CD14-positive monocyte (primary cell): ENCODE measurements at regions not wholly inside any gene's neighbourhood (a gene's known extent, or its start where the extent isn't known, plus 50 kb on each side); places are given as distances from the start of the nearest gene placed in this dataset.

Experiments
- DNase-seq, 3 donors: peaks; one replicate each; pipeline ENCODE4 v3.0.0-alpha.2; 2011 to 2022
- H2AFZ ChIP-seq: 2 replicates; pipeline ENCODE4 v1.6.0; 2012; ENCODE audit warnings: mild to moderate bottlenecking, low read depth, low read length, inconsistent platforms; ENCODE audit not compliant: insufficient read depth, poor library complexity, severe bottlenecking
- H3K27ac ChIP-seq, 2 donors: 1 replicate in 1 of 2; 2 replicates in 1 of 2; pipeline ENCODE4 v1.5.1; 2012 to 2013; ENCODE audit warnings: low read length in 2 of 2, control low read depth in 1 of 2, inconsistent platforms in 1 of 2, low read depth in 1 of 2, mild to moderate bottlenecking in 1 of 2
- H3K27me3 ChIP-seq, 2 donors: one replicate each; pipeline versions ENCODE4 v1.6.0 to v1.6.1; 2011 to 2013; ENCODE audit warnings: low read length in 2 of 2; ENCODE audit not compliant: control insufficient read depth in 2 of 2, insufficient read depth in 2 of 2
- H3K36me3 ChIP-seq, 2 donors: replicated peaks in 1 of 2; 1 replicate in 1 of 2; 2 replicates in 1 of 2; pipeline versions ENCODE4 v1.5.1 to v1.6.1; 2012 to 2013; ENCODE audit warnings: low read length in 2 of 2, control low read depth in 1 of 2, inconsistent platforms in 1 of 2, mild to moderate bottlenecking in 1 of 2; ENCODE audit not compliant: insufficient read depth in 2 of 2, control insufficient read depth in 1 of 2
- H3K4me1 ChIP-seq, 2 donors: 1 replicate in 1 of 2; 2 replicates in 1 of 2; pipeline versions ENCODE4 v1.5.1 to v1.6.1; 2012 to 2013; ENCODE audit warnings: low read length in 2 of 2, control low read depth in 1 of 2, inconsistent platforms in 1 of 2, mild to moderate bottlenecking in 1 of 2, moderate library complexity in 1 of 2; ENCODE audit not compliant: insufficient read depth in 2 of 2, control insufficient read depth in 1 of 2
- H3K4me2 ChIP-seq: replicated peaks from 2 replicates; pipeline ENCODE3; 2012; ENCODE audit warnings: low read length, moderate library complexity, mild to moderate bottlenecking; ENCODE audit not compliant: poor library complexity, severe bottlenecking; ENCODE audit errors: extremely low read depth
- H3K4me3 ChIP-seq, 3 experiments: fragments of 200-600 bp in 1 of 3; sonication (generic) in 1 of 3; replicated peaks in 1 of 3; 1 replicate in 2 of 3; 2 replicates in 1 of 3; pipeline ENCODE4 v1.5.1; 2011 to 2013; ENCODE audit warnings: low read length in 3 of 3, mild to moderate bottlenecking in 3 of 3, control low read depth in 2 of 3, low read depth in 2 of 3, inconsistent platforms in 1 of 3, moderate library complexity in 1 of 3
- H3K79me2 ChIP-seq: 2 replicates; pipeline ENCODE4 v1.6.0; 2012; ENCODE audit warnings: mild to moderate bottlenecking, control low read depth, inconsistent platforms, low read length, moderate library complexity; ENCODE audit not compliant: insufficient read depth
- H3K9ac ChIP-seq: 2 replicates; pipeline ENCODE4 v1.6.0; 2017; ENCODE audit warnings: low read length, mild to moderate bottlenecking; ENCODE audit not compliant: insufficient read depth, poor library complexity, severe bottlenecking
- H3K9me3 ChIP-seq, 2 donors: replicated peaks in 1 of 2; 1 replicate in 1 of 2; 2 replicates in 1 of 2; pipeline versions ENCODE4 v1.5.1 to v1.6.1; 2012 to 2013; ENCODE audit warnings: low read length in 2 of 2, control low read depth in 1 of 2; ENCODE audit not compliant: control insufficient read depth in 1 of 2, insufficient read depth in 1 of 2
- H4K20me1 ChIP-seq: 2 replicates; pipeline ENCODE4 v1.6.0; 2012; ENCODE audit warnings: mild to moderate bottlenecking, low read length, control low read depth, moderate library complexity; ENCODE audit not compliant: insufficient read depth
- H3K27ac Mint-ChIP-seq, 7 donors: one replicate each; pipeline ENCODE4 v1.8.0; 2020; ENCODE audit warnings: mild to moderate bottlenecking in 7 of 7, mixed read lengths in 7 of 7, moderate library complexity in 6 of 7, inconsistent platforms in 2 of 7
- H3K27me3 Mint-ChIP-seq, 3 donors: one replicate each; pipeline ENCODE4 v1.8.0; 2021 to 2022; ENCODE audit warnings: low read depth in 3 of 3, mild to moderate bottlenecking in 3 of 3, mixed read lengths in 3 of 3, moderate library complexity in 3 of 3, inconsistent platforms in 1 of 3
- H3K36me3 Mint-ChIP-seq, 2 donors: one replicate each; pipeline ENCODE4 v1.8.0; 2020; ENCODE audit warnings: mixed read lengths in 2 of 2, inconsistent platforms in 1 of 2, mild to moderate bottlenecking in 1 of 2
- H3K4me1 Mint-ChIP-seq: one replicate; pipeline ENCODE4 v1.8.0; 2020; ENCODE audit warnings: mild to moderate bottlenecking, mixed read lengths
- H3K4me3 Mint-ChIP-seq, 2 donors: one replicate each; pipeline ENCODE4 v1.8.0; 2020; ENCODE audit warnings: mild to moderate bottlenecking in 2 of 2, mixed read lengths in 2 of 2, moderate library complexity in 1 of 2
- H3K9me3 Mint-ChIP-seq, 7 donors: one replicate each; pipeline ENCODE4 v1.8.0; 2020 to 2022; ENCODE audit warnings: mixed read lengths in 7 of 7, mild to moderate bottlenecking in 6 of 7, moderate library complexity in 6 of 7, inconsistent platforms in 2 of 7
- WGBS: methylation state at CpG from one replicate; pipeline ENCODE4 v1.1.5; 2013; ENCODE audit warnings: missing lambda C conversion rate; ENCODE audit not compliant: insufficient coverage; 5-methylcytosine and 5-hydroxymethylcytosine counted together
- intact Hi-C, 2 donors: fragments of 100-400 bp; cut with micrococcal nuclease; formaldehyde crosslinking; loops; one replicate each; pipeline versions ENCODE4 v1.15.0 to v1.15.1; 2023
- TF ChIP-seq, protein P1 (sequence below): fragments of 200-600 bp; IDR thresholded peaks from one replicate; pipeline ENCODE4 v1.8.0; 2022; ENCODE audit warnings: antibody characterized with exemption, mild to moderate bottlenecking

- Mint-ChIP-seq H3K27ac (no peak overlapping the region), H3K4me3 (no peak overlapping the region), H3K4me1 (no peaks in the 10 kb centered on the region), H3K36me3 (no peaks in the 10 kb centered on the region), H3K27me3 (peaks cover 1 to 3% (median 2%) of the 10 kb centered on the region in 3 donors), H3K9me3 (peaks cover 0 to 5% (median 3%) of the 10 kb centered on the region in 7 donors)
- H2AFZ ChIP-seq: no peak overlapping the region
- TF ChIP-seq, protein P1, sequence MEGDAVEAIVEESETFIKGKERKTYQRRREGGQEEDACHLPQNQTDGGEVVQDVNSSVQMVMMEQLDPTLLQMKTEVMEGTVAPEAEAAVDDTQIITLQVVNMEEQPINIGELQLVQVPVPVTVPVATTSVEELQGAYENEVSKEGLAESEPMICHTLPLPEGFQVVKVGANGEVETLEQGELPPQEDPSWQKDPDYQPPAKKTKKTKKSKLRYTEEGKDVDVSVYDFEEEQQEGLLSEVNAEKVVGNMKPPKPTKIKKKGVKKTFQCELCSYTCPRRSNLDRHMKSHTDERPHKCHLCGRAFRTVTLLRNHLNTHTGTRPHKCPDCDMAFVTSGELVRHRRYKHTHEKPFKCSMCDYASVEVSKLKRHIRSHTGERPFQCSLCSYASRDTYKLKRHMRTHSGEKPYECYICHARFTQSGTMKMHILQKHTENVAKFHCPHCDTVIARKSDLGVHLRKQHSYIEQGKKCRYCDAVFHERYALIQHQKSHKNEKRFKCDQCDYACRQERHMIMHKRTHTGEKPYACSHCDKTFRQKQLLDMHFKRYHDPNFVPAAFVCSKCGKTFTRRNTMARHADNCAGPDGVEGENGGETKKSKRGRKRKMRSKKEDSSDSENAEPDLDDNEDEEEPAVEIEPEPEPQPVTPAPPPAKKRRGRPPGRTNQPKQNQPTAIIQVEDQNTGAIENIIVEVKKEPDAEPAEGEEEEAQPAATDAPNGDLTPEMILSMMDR: no peak
- H3K9ac ChIP-seq: no peak overlapping the region
- H3K36me3 ChIP-seq: no peaks in the 10 kb centered on the region
- no peak overlapping the region for H3K27ac ChIP-seq
- no peak overlapping the region for H3K4me2 ChIP-seq
- H3K9me3 ChIP-seq: no peaks in the 10 kb centered on the region
- H4K20me1 ChIP-seq: no peaks in the 10 kb centered on the region
- no peak for DNase-seq
- H3K27me3 ChIP-seq: no peaks in the 10 kb centered on the region
- H3K4me3 ChIP-seq: no peak overlapping the region
- H3K79me2 ChIP-seq: no peaks in the 10 kb centered on the region
- intact Hi-C loops: no loop called here
- no peaks in the 10 kb centered on the region for H3K4me1 ChIP-seq
- no CpG with 5 or more reads among the region's 5 CpGs for WGBS
These were observed 789.0 kb upstream of the SOX9 start for GRCh38 chr17:71331754-71332325.

- H2AFZ ChIP-seq: no peak overlapping the region
- H3K4me3 ChIP-seq: no peak overlapping the region
- Mint-ChIP-seq H3K9me3 (peaks cover 0 to 6% (median 2%) of the 10 kb centered on the region in 7 donors), H3K27me3 (peaks cover 0 to 3% (median 1%) of the 10 kb centered on the region in 3 donors), H3K36me3 (no peaks in the 10 kb centered on the region), H3K4me3 (no peak overlapping the region), H3K27ac (no peak overlapping the region), H3K4me1 (no peaks in the 10 kb centered on the region)
- no peaks in the 10 kb centered on the region for H3K36me3 ChIP-seq
- intact Hi-C loops: no loop called here
- no peaks in the 10 kb centered on the region for H3K79me2 ChIP-seq
- H3K27me3 ChIP-seq: no peaks in the 10 kb centered on the region
- TF ChIP-seq, protein P1: no peak
- H3K27ac ChIP-seq: no peak overlapping the region
- H3K4me1 ChIP-seq: no peaks in the 10 kb centered on the region
- DNase-seq: no peak
- 76% methylated on average over 2 of the region's 2 CpGs for WGBS
- H4K20me1 ChIP-seq: no peaks in the 10 kb centered on the region
- no peak overlapping the region for H3K9ac ChIP-seq
- H3K9me3 ChIP-seq: no peaks in the 10 kb centered on the region
- H3K4me2 ChIP-seq: no peak overlapping the region
These were observed 786.6 kb upstream of the SOX9 start for GRCh38 chr17:71334048-71334751.
